K562 (cell line): ENCODE measurements at regions not wholly inside any gene's neighbourhood (a gene's known extent, or its start where the extent isn't known, plus 50 kb on each side); places are given as distances from the start of the nearest gene placed in this dataset.

ENCODE experiments used
- KDM2B ChIP-seq: fragments of 250-450 bp; sonication (Bioruptor Pico); IDR thresholded peaks from 2 replicates; pipeline ENCODE4 v1.8.0; 2021; ENCODE audit warnings: mild to moderate bottlenecking, moderate library complexity
- KDM4B ChIP-seq, 2 experiments: fragments of 450-650 bp in 1 of 2; sonication (generic) in 1 of 2; IDR thresholded peaks; 2 replicates each; pipeline ENCODE4 v1.6.1; 2016 to 2017; ENCODE audit warnings: borderline replicate concordance in 2 of 2, antibody characterized with exemption in 1 of 2, low read depth in 1 of 2, mild to moderate bottlenecking in 1 of 2
- POLR2A ChIP-seq: fragments of 450-650 bp; conservative IDR thresholded peaks from 2 replicates; pipeline ENCODE4 v1.6.1; 2016
- SIN3A ChIP-seq, 2 experiments: fragments of 150-350 bp in 1 of 2; IDR thresholded peaks; 2 replicates each; pipeline ENCODE4 v1.6.1; 2011 to 2016; ENCODE audit warnings: borderline replicate concordance in 2 of 2, low read depth in 2 of 2, low read length in 2 of 2, mild to moderate bottlenecking in 2 of 2, moderate library complexity in 2 of 2; ENCODE audit not compliant: control insufficient read depth in 1 of 2
- TAL1 ChIP-seq: fragments of 450-650 bp; IDR thresholded peaks from 2 replicates; pipeline ENCODE4 v1.6.1; 2016; ENCODE audit warnings: mild to moderate bottlenecking
- TEAD4 ChIP-seq, 2 experiments: sonication (generic) in 1 of 2; formaldehyde crosslinking in 1 of 2; IDR thresholded peaks; 2 replicates each; pipeline versions ENCODE4 v1.6.1 to v1.8.0; 2012 to 2022; ENCODE audit warnings: borderline replicate concordance in 1 of 2, inconsistent platforms in 1 of 2, low read length in 1 of 2, mild to moderate bottlenecking in 1 of 2, missing genetic modification reagents in 1 of 2
- ZKSCAN8 ChIP-seq: fragments of 200-800 bp; sonication (Bioruptor generic); IDR thresholded peaks from 2 replicates; pipeline ENCODE4 v1.6.1; 2016; ENCODE audit warnings: missing genetic modification characterization, missing compliant biosample characterization
- TF ChIP-seq, protein P1 (sequence below): sonication (generic); formaldehyde crosslinking; IDR thresholded peaks from 2 replicates; pipeline ENCODE4 v1.8.1; 2023; ENCODE audit warnings: mild to moderate bottlenecking, missing genetic modification reagents
- TF ChIP-seq, protein P2 (sequence below), 3 experiments: IDR thresholded peaks in 2 of 3; conservative IDR thresholded peaks in 1 of 3; 2 replicates each; pipeline ENCODE4 v1.5.1; 2011 to 2012; ENCODE audit warnings: low read length in 3 of 3, mild to moderate bottlenecking in 3 of 3, control low read depth in 2 of 3, improper control_type of control experiment in 1 of 3, inconsistent platforms in 1 of 3, low read depth in 1 of 3, mixed read lengths in 1 of 3, moderate library complexity in 1 of 3; ENCODE audit not compliant: insufficient read depth in 2 of 3

DNA sequence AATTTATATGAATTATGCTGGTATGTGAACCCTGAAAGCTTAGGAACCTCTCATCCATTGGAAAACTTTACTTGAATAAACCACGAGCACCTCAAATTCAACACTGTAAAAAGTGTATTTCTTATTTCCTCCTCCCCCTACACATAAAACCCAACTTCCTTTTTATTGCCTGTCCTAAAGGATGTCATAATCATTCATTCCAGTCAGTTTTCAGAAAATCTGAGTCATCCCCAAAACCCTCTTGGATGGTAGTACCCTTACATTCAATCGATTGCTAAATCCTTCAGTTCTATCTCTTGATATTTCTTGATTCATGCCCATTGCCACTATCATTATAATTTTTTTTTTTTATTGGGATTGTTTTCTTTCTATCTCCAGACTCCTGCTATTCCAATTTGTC, 91.1 kb upstream of the ATP8A1 start:
- TF ChIP-seq, protein P1, sequence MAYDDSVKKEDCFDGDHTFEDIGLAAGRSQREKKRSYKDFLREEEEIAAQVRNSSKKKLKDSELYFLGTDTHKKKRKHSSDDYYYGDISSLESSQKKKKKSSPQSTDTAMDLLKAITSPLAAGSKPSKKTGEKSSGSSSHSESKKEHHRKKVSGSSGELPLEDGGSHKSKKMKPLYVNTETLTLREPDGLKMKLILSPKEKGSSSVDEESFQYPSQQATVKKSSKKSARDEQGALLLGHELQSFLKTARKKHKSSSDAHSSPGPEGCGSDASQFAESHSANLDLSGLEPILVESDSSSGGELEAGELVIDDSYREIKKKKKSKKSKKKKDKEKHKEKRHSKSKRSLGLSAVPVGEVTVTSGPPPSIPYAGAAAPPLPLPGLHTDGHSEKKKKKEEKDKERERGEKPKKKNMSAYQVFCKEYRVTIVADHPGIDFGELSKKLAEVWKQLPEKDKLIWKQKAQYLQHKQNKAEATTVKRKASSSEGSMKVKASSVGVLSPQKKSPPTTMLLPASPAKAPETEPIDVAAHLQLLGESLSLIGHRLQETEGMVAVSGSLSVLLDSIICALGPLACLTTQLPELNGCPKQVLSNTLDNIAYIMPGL (CRISPR knock-in tag): no peak
- TF ChIP-seq, protein P2, sequence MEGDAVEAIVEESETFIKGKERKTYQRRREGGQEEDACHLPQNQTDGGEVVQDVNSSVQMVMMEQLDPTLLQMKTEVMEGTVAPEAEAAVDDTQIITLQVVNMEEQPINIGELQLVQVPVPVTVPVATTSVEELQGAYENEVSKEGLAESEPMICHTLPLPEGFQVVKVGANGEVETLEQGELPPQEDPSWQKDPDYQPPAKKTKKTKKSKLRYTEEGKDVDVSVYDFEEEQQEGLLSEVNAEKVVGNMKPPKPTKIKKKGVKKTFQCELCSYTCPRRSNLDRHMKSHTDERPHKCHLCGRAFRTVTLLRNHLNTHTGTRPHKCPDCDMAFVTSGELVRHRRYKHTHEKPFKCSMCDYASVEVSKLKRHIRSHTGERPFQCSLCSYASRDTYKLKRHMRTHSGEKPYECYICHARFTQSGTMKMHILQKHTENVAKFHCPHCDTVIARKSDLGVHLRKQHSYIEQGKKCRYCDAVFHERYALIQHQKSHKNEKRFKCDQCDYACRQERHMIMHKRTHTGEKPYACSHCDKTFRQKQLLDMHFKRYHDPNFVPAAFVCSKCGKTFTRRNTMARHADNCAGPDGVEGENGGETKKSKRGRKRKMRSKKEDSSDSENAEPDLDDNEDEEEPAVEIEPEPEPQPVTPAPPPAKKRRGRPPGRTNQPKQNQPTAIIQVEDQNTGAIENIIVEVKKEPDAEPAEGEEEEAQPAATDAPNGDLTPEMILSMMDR (IDR thresholded peaks at IDR 0.05 in 2 of 3, conservative IDR thresholded peaks at IDR 0.05 in 1 of 3; ENCODE audit: insufficient read depth in 2 of 3, low read depth in 1 of 3, low read length in 3 of 3): no peak
- TF ChIP-seq KDM4B (IDR thresholded peaks at IDR 0.05; ENCODE audit: borderline replicate concordance in 2 of 2, low read depth in 1 of 2) (no peak), TAL1 (no peak), KDM2B (CRISPR knock-in tag) (no peak), SIN3A (IDR thresholded peaks at IDR 0.05; ENCODE audit: borderline replicate concordance in 2 of 2, control insufficient read depth in 1 of 2, low read depth in 2 of 2, low read length in 2 of 2) (no peak), ZKSCAN8 (CRISPR knock-in tag) (no peak), POLR2A (no peak), TEAD4 (IDR thresholded peaks at IDR 0.05; ENCODE audit: low read length) (no peak), TEAD4 (CRISPR knock-in tag; IDR thresholded peaks at IDR 0.05; ENCODE audit: borderline replicate concordance) (no peak)
